OCI-LY1 (cell line): ENCODE measurements at regions not wholly inside any gene's neighbourhood (a gene's known extent, or its start where the extent isn't known, plus 50 kb on each side); places are given as distances from the start of the nearest gene placed in this dataset.

Source experiments
- CTCF ChIP-seq: fragments of 200-600 bp; sonication (generic), shearing (Covaris generic); IDR thresholded peaks from 2 replicates; pipeline ENCODE4 v1.5.1; 2017; ENCODE audit warnings: mild to moderate bottlenecking, antibody characterized with exemption, low read length, moderate library complexity, mixed read lengths
- EZH2 ChIP-seq: fragments of 200-600 bp; sonication (generic), shearing (Covaris generic); IDR thresholded peaks from 2 replicates; pipeline ENCODE4 v1.8.0; 2017; ENCODE audit warnings: borderline replicate concordance, mixed run types, mild to moderate bottlenecking, antibody characterized with exemption, low read length, moderate library complexity, mixed read lengths

- TF ChIP-seq CTCF = no peak
- TF ChIP-seq EZH2 = no peak
These were observed 104.6 kb upstream of the MAN2A1 start for GRCh38 chr5:109584986-109585599.
